ENCODE measurements at regions not wholly inside any gene's neighbourhood (a gene's known extent, or its start where the extent isn't known, plus 50 kb on each side); places are given as distances from the start of the nearest gene placed in this dataset.
A peak's percentile ranks its signal among the peaks of the same experiment; 100 is the strongest.

GRCh38 chr2:234723400-234723799 lies 226.5 kb upstream of the ARL4C start:
- Mint-ChIP-seq H3K4me1 (ENCODE audit: low read depth, unreplicated experiment) (peaks cover 12% of the 10 kb centered on the region), H3K4me3 (ENCODE audit: unreplicated experiment) (no peak overlapping the region), H3K27me3 (ENCODE audit: unreplicated experiment) (peaks cover 3% of the 10 kb centered on the region), H3K9me3 (ENCODE audit: unreplicated experiment) (no peaks in the 10 kb centered on the region), H3K36me3 (ENCODE audit: unreplicated experiment) (no peaks in the 10 kb centered on the region), H3K27ac (ENCODE audit: unreplicated experiment) (peak overlapping the region; percentile 49)
- DNase-seq = no peak
- TF ChIP-seq, protein P1, sequence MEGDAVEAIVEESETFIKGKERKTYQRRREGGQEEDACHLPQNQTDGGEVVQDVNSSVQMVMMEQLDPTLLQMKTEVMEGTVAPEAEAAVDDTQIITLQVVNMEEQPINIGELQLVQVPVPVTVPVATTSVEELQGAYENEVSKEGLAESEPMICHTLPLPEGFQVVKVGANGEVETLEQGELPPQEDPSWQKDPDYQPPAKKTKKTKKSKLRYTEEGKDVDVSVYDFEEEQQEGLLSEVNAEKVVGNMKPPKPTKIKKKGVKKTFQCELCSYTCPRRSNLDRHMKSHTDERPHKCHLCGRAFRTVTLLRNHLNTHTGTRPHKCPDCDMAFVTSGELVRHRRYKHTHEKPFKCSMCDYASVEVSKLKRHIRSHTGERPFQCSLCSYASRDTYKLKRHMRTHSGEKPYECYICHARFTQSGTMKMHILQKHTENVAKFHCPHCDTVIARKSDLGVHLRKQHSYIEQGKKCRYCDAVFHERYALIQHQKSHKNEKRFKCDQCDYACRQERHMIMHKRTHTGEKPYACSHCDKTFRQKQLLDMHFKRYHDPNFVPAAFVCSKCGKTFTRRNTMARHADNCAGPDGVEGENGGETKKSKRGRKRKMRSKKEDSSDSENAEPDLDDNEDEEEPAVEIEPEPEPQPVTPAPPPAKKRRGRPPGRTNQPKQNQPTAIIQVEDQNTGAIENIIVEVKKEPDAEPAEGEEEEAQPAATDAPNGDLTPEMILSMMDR (IDR thresholded peaks at IDR 0.05; ENCODE audit: partially characterized antibody, unreplicated experiment) = no peak

DNA sequence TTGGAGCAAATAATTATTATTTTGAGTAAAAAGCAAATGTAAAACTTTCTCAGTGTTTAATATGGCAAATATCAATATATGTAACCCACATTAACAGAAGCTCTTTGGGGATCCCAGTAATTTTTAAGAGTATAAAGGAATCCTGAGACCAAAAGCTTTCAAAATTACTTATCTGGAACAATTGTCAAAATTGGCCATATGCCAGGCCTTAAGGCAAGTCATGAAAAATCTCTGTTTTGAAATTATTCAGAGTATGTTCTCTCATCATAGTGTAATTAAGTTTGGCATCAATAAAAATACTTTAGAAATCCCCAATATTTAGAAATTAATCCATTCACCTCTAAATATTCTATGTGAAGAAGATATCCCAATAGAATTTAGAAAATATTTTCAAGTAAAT lies 225.3 kb upstream of the ARL4C start:
- TF ChIP-seq, protein P1 (IDR thresholded peaks at IDR 0.05; ENCODE audit: partially characterized antibody, unreplicated experiment) = no peak
- H3K4me3 Mint-ChIP-seq (ENCODE audit: unreplicated experiment) = no peak overlapping the region
- peaks cover 3% of the 10 kb centered on the region for H3K27me3 Mint-ChIP-seq (ENCODE audit: unreplicated experiment)
- H3K9me3 Mint-ChIP-seq (ENCODE audit: unreplicated experiment) = no peaks in the 10 kb centered on the region
- no peak for DNase-seq
- H3K27ac Mint-ChIP-seq (ENCODE audit: unreplicated experiment) = no peak overlapping the region
- no peaks in the 10 kb centered on the region for H3K36me3 Mint-ChIP-seq (ENCODE audit: unreplicated experiment)
- peaks cover 15% of the 10 kb centered on the region for H3K4me1 Mint-ChIP-seq (ENCODE audit: low read depth, unreplicated experiment)

DNA sequence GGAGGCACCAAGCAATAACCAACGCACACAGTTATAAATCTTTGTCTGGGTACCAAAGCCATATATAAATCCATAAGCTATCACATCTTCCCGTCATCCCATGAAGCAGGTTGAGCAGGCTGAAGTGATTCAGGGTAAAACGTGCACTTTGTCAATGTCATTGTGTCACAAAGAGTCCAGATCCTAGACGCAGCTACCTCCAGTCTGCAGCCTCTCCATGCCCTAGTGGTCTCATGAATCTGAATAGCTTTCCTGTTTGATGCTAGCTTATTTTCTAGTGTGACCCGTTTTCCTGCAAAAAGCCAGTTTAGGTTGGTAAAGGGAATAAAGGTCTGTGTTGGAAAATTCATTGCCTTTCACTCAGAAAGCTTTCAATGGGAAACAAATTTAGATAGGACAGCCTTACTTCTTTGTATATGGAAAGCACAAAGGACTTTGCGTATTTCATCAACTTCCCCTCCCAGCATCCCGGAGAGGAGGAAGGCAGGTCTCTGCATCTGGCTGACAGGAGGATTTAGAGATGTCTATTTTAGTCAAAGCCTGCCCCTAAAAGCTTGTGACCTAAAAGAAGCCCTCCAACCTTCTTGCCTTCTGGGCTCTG lies 222.3 kb upstream of the ARL4C start:
- Mint-ChIP-seq H3K36me3 (ENCODE audit: unreplicated experiment) (no peaks in the 10 kb centered on the region), H3K4me1 (ENCODE audit: low read depth, unreplicated experiment) (peaks cover 11% of the 10 kb centered on the region), H3K27me3 (ENCODE audit: unreplicated experiment) (peaks cover 6% of the 10 kb centered on the region), H3K9me3 (ENCODE audit: unreplicated experiment) (no peaks in the 10 kb centered on the region), H3K27ac (ENCODE audit: unreplicated experiment) (no peak overlapping the region), H3K4me3 (ENCODE audit: unreplicated experiment) (no peak overlapping the region)
- TF ChIP-seq, protein P1 (IDR thresholded peaks at IDR 0.05; ENCODE audit: partially characterized antibody, unreplicated experiment) = no peak
- no peak for DNase-seq

DNA sequence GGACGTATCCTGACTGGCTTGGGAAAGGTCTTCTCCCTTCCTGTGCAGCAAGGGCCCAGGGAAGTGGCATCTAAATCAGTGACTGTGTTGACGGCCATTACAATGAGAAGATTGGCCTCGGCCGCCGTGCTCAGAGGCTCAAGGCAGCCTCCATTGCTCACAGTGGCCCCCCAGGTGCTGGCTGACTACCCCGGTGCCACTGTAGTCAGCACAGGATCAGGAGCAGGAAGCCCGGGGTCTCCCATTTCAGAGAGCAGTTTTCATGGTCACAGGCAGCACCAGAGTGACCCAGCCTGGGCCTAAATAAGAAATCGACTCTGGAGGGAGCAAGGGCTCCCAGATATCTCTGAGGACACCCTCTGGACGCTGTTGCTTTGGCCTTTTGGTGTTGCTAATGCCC lies 219.4 kb upstream of the ARL4C start:
- Mint-ChIP-seq H3K36me3 (ENCODE audit: unreplicated experiment) (no peaks in the 10 kb centered on the region), H3K4me1 (ENCODE audit: low read depth, unreplicated experiment) (peaks cover 3% of the 10 kb centered on the region), H3K4me3 (ENCODE audit: unreplicated experiment) (no peak overlapping the region), H3K27ac (ENCODE audit: unreplicated experiment) (no peak overlapping the region), H3K9me3 (ENCODE audit: unreplicated experiment) (no peaks in the 10 kb centered on the region), H3K27me3 (ENCODE audit: unreplicated experiment) (peaks cover 3% of the 10 kb centered on the region)
- TF ChIP-seq, protein P1 (IDR thresholded peaks at IDR 0.05; ENCODE audit: partially characterized antibody, unreplicated experiment) = no peak
- DNase-seq = no peak

GRCh38 chr2:234715671-234716250 lies 218.9 kb upstream of the ARL4C start:
- TF ChIP-seq, protein P1 (IDR thresholded peaks at IDR 0.05; ENCODE audit: partially characterized antibody, unreplicated experiment) = no peak
- no peak for DNase-seq
- Mint-ChIP-seq H3K9me3 (ENCODE audit: unreplicated experiment) (no peaks in the 10 kb centered on the region), H3K27ac (ENCODE audit: unreplicated experiment) (no peak overlapping the region), H3K4me1 (ENCODE audit: low read depth, unreplicated experiment) (peaks cover 3% of the 10 kb centered on the region), H3K27me3 (ENCODE audit: unreplicated experiment) (peaks cover 5% of the 10 kb centered on the region), H3K36me3 (ENCODE audit: unreplicated experiment) (no peaks in the 10 kb centered on the region), H3K4me3 (ENCODE audit: unreplicated experiment) (no peak overlapping the region)

Data from glutamatergic neuron (in vitro differentiated cells).